BJ (cell line): ENCODE measurements at regions not wholly inside any gene's neighbourhood (a gene's known extent, or its start where the extent isn't known, plus 50 kb on each side); places are given as distances from the start of the nearest gene placed in this dataset.

ENCODE experiments used
- CTCF ChIA-PET: fragments of 350-600 bp; formaldehyde crosslinking; extraction: SDS; loops from one replicate; lab custom pipeline; 2021; ENCODE audit warnings: antibody characterized with exemption, inconsistent platforms; lab: Yijun Ruan, JAX
- POLR2A ChIA-PET: fragments of 300-600 bp; sonication (Branson Sonifier 250); formaldehyde crosslinking; extraction: SDS; loops from one replicate; lab custom pipeline; 2021; ENCODE audit warnings: antibody characterized with exemption; lab: Charles Lee
- DNase-seq: peaks from one replicate; pipeline ENCODE4 v3.0.0-alpha.2; 2011; ENCODE audit warnings: low read depth
- H3K27me3 ChIP-seq: 2 replicates; pipeline ENCODE4 v1.6.0; 2011; ENCODE audit warnings: low read length; ENCODE audit not compliant: control insufficient read depth, insufficient read depth
- H3K36me3 ChIP-seq: 2 replicates; pipeline ENCODE4 v1.5.1; 2011; ENCODE audit warnings: low read length; ENCODE audit not compliant: control insufficient read depth, insufficient read depth
- H3K4me3 ChIP-seq: 2 replicates; pipeline ENCODE4 v1.5.1; 2011; ENCODE audit warnings: low read depth, mild to moderate bottlenecking, control low read depth, low read length
- CTCF ChIP-seq: IDR thresholded peaks from 2 replicates; pipeline ENCODE4 v1.5.1; 2011; ENCODE audit warnings: low read depth, mild to moderate bottlenecking, control low read depth, inconsistent platforms, low read length, moderate library complexity; ENCODE audit not compliant: insufficient read depth

- ChIA-PET POLR2A (no interaction called here), CTCF (no interaction called here)
- H3K36me3 ChIP-seq: no peaks in the 10 kb centered on the region
Measured at GRCh38 chr12:13444076-13444475, 247.6 kb downstream of the EMP1 start.

GRCh38 chr12:13443498-13443897, 247.0 kb downstream of the EMP1 start:
- ChIA-PET POLR2A (no interaction called here), CTCF (no interaction called here)
- Histone ChIP-seq H3K27me3 (no peaks in the 10 kb centered on the region), H3K4me3 (no peak overlapping the region), H3K36me3 (no peaks in the 10 kb centered on the region)
- no peak for DNase-seq
- no peak for TF ChIP-seq CTCF

More at GRCh38 chr12:13444076-13444475, 247.6 kb downstream of the EMP1 start:
- DNase-seq: no peak
- TF ChIP-seq CTCF: no peak
- H3K27me3 ChIP-seq: no peaks in the 10 kb centered on the region
- H3K4me3 ChIP-seq: no peak overlapping the region

- DNase-seq: no peak
- TF ChIP-seq CTCF: no peak
- Histone ChIP-seq H3K4me3 (no peak overlapping the region), H3K36me3 (no peaks in the 10 kb centered on the region), H3K27me3 (no peaks in the 10 kb centered on the region)
- POLR2A ChIA-PET: no interaction called here
- CTCF ChIA-PET: no interaction called here
Measured at GRCh38 chr12:13443028-13443427, 246.5 kb downstream of the EMP1 start.

GRCh38 chr12:13442457-13442856, 245.9 kb downstream of the EMP1 start:
- H3K27me3 ChIP-seq: no peaks in the 10 kb centered on the region
- TF ChIP-seq CTCF: no peak
- no peak for DNase-seq
- no peaks in the 10 kb centered on the region for H3K36me3 ChIP-seq
- POLR2A ChIA-PET: no interaction called here
- no peak overlapping the region for H3K4me3 ChIP-seq
- CTCF ChIA-PET: no interaction called here

- POLR2A ChIA-PET: no interaction called here
Measured at GRCh38 chr12:13440844-13441243, 244.3 kb downstream of the EMP1 start.

More at GRCh38 chr12:13440844-13441243, 244.3 kb downstream of the EMP1 start:
- CTCF ChIA-PET: interaction anchor here (1.0 kb wide), 1 partner anchor 94 kb away, joined by 3 read pairs; no protein-coding TSS in a partner anchor
- no peak for DNase-seq
- H3K27me3 ChIP-seq: no peaks in the 10 kb centered on the region
- H3K36me3 ChIP-seq: no peaks in the 10 kb centered on the region
- no peak for TF ChIP-seq CTCF
- H3K4me3 ChIP-seq: no peak overlapping the region
